Umbilical cord (tissue), 1 donor: ENCODE measurements at regions not wholly inside any gene's neighbourhood (a gene's known extent, or its start where the extent isn't known, plus 50 kb on each side); places are given as distances from the start of the nearest gene placed in this dataset.
"Not testable (repeated sequence)": the region's sequence is repeated elsewhere in the genome, so short reads cannot be mapped to it uniquely, and the experiment has no call there.

ENCODE experiments used
- DNase-seq: peaks from one replicate; pipeline ENCODE4 v3.0.0-alpha.2; 2015; ENCODE audit warnings: low spot score

DNA sequence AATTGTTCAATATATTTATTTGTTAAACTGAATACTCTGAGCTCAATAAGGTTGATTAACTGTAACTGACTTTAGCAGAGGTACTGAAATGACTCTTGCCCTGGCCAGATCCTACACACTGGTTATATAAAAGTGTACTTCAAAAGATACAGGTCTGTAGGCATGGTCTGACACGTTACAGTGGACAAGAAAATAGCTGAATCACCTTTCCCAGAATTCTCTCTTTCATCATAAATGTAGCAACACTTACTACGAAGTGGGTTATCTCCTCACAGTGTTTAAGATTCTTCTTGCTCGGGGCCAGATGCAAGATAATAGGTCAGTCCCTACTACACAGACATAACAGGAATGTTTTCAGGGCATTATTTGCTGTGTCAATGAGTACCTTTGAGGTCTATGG is 107.0 kb upstream of the ZC3H15 start:
- DNase-seq = no peak

DNA sequence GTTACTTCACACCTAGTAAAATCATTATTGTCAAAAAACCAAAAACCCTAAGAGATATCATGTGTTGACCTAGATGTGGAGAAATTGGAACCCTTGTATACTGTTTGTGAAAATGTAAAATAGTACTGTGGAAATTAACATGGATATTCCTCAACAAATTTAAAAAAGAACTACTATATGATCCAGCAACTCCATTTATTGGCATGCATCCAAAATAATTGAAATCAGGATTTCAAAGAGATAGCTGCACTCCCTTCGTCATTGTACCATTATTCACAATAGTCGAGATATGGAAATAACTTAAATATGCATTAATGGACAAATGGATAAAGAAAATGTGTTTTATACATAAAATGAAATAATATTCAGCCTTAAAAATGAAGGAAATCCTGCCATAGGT is 105.3 kb upstream of the ZC3H15 start:
- DNase-seq = no peak

GRCh38 chr2:186381573-186381972 is 104.5 kb upstream of the ZC3H15 start:
- no peak for DNase-seq

- DNase-seq = no peak
These were observed 103.1 kb upstream of the ZC3H15 start for GRCh38 chr2:186382932-186383331.

DNA sequence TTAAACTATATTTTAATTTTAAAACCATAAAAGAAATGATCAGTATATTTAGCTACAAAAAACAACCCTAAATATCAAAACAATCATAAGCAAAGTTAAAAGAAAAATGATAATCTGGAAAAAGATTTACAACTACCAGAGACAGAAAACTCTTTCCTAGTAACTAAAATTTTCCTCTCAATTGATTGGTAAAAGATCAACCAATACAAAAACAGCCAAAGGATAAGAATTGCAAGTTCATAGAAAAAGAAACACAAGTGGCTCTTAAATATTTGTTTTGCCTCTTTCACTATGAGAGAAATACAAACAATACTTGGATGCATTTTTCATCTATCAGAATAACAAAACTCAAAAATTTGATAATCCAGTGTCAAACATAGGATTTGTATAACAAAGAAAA is 101.8 kb upstream of the ZC3H15 start:
- no peak for DNase-seq

GRCh38 chr2:186385638-186386201 is 100.3 kb upstream of the ZC3H15 start:
- not testable (repeated sequence) for DNase-seq

DNA sequence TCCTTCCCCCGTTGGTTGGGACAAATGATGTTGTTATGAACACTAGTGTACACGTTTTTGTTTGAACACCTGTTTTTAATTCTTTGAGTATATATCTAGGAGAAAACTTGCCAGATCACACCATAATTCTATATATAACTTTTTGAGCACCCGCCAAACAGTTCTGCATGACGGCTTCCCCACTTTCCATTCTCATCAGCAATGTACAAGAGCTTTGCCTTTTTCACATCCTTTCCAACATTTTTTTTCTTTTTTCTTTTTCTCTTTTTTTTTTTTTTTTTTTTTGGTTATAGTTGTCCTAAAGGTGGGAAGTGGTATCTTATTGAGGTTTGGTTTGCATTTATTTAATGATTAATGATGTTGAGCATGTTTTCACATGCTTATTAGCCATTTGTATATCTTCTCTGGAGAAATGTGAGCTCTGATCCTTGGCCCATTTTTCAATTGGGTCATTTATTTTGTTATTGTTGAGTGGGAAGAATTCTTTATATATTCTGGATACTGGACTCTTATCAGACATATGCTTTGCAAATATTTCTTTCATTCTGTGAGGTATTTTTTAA is 86.9 kb upstream of the ZC3H15 start:
- DNase-seq = no peak

DNA sequence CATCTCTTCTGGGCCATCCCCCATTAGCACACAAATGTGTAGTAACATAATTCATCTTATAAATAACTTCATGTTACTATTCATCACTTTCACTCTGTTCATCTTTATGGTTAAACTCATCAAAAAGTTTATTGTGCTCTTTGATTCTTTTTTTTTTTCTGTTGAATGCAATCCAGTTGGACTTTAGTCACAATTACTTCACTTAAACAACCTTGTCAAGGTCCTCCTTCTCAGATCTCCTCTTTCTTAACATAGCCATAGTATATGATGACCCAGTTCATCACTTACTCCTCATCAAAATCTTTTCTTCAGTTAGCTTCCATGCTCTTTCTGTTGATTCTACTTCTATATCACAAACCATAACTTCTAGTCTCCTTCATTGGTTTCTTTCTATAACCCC is 80.2 kb upstream of the ZC3H15 start:
- DNase-seq = no peak

GRCh38 chr2:186407611-186408010 is 78.4 kb upstream of the ZC3H15 start:
- no peak for DNase-seq

- no peak for DNase-seq
These were observed 75.3 kb upstream of the ZC3H15 start for GRCh38 chr2:186410802-186411201.

GRCh38 chr2:186422226-186422625 is 63.8 kb upstream of the ZC3H15 start:
- DNase-seq = no peak

DNA sequence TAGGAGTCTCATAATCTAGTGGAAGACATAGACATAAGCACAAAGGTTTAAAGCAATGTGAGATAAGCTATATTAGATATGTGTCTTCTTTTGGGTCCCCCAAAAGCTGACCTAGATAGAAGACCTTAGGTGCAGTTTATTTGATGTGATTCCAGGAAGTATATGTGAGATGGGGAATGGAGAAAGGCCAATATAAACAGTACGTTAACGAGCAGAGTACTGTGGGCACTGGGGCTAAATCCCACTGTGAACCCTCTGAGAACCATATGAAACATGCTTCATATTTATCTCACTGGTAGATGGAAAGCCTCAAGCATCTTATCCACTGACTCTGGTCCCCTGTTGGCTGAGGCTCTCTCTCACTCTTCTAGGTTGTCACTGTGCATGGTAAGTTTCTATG is 62.6 kb upstream of the ZC3H15 start:
- no peak for DNase-seq

- DNase-seq = no peak
These were observed 61.8 kb upstream of the ZC3H15 start for GRCh38 chr2:186424265-186424664.

DNA sequence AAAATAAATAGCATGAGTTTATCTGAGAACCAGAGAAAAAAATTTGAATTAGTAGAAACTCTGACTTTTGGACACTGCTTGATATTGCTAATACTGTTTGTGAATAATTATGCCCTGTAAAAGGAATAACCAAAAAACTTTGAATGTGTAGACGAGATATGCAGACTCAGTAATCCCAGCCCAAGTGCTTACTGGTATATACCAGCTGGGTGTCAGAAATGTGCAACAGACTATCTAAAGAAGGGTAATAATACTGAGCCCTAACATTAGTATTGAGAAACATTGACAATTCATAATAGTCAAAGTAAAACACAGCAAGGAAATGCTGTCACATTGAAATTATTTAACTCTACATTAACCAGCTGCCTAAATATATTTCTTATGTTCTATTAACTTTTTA is 60.5 kb upstream of the ZC3H15 start:
- DNase-seq = peak; percentile 6

DNA sequence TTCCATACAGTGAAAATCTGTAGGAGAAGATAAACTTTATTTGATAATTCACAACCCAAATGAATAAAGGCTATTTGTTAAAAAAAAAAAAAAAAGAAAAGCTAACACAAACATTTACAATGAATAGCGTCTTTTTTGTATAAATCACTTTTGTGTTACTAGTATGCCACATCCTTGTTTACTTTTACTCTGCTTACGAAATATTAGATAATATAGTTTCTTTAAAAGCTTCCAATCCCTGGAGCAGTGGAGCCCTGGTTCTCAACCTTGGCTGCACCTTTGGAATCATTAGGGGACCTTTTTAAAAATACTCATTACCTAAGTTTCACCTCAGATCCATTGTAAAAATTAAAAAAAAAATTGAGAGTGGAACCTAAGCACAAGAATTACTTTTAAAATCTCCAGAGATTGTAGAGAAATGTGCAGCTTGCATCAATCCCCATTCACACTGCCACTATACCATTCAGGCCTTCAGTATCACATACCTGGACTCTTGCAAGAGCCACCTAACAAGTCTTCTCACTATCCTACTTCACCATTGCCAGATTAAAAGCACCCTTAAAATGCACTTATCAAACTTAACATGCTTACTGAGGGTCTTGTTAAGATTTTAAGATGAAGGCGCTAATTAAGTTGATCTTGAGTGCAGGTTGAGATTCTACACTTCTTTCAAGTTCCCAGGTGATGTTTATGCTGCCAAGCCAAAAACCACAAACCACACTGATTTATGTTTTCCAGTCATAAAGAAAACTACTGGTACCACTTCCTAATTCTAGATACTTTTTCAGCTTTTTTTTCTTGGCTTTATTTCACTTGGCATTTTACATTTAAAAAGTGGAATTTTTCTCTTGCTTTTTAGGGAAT is 59.7 kb upstream of the ZC3H15 start:
- DNase-seq = no peak

DNA sequence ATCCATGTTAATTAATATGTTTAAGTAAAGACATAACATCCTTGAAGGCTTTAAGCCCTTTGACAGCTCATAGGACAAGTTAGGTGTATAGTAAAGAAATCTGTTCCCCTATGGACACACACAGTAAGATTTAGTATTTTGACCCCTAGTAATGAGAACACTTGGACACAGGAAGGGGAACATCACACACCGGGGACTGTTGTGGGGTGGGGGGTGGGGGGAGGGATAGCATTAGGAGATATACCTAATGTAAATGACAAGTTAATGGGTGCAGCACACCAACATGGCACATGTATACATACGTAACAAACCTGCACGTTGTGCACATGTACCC is 59.1 kb upstream of the ZC3H15 start:
- not testable (repeated sequence) for DNase-seq

GRCh38 chr2:186427970-186428369 is 58.1 kb upstream of the ZC3H15 start:
- no peak for DNase-seq

DNA sequence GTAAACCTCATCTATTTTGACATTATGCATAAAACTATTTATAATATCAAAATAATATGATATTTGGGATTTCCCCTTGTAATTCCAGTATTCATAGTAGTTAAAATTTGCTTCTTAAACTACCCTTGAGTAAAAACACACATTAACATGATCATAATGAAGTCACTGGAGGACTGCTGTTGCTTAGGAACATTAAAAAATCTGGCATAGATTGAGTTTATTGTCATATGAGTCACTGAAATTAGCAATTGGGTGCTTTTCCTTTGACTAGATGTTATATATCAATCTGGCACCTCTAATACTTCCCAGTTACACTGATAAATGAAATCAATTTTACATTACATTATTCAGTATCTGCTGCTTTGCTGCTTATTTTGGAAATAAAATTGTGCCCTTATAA is 57.0 kb upstream of the ZC3H15 start:
- no peak for DNase-seq

GRCh38 chr2:186431306-186431705 is 54.8 kb upstream of the ZC3H15 start:
- DNase-seq = no peak

DNA sequence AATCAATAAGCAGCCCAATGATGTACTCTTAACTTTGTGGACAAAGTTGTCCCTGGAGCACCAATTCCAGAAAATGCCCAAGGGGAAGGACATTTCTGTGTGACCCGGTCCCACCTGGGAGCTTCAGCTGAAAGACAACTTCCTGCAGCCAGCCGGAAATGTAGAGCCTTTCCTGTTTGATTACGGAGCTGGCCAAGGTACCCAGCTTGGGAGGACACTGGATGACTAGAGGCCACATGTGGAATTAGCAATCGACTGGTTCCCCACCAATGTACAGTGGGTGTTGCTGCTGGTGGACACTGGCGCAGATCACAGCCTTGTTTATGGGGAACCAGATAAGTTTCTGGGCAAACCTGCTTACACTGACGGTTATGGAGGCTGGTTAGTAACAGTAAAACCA is 53.0 kb upstream of the ZC3H15 start:
- no peak for DNase-seq

GRCh38 chr2:186433777-186434432 is 52.2 kb upstream of the ZC3H15 start:
- no peak for DNase-seq
